ENCODE measurements at regions not wholly inside any gene's neighbourhood (a gene's known extent, or its start where the extent isn't known, plus 50 kb on each side); places are given as distances from the start of the nearest gene placed in this dataset.

DNA sequence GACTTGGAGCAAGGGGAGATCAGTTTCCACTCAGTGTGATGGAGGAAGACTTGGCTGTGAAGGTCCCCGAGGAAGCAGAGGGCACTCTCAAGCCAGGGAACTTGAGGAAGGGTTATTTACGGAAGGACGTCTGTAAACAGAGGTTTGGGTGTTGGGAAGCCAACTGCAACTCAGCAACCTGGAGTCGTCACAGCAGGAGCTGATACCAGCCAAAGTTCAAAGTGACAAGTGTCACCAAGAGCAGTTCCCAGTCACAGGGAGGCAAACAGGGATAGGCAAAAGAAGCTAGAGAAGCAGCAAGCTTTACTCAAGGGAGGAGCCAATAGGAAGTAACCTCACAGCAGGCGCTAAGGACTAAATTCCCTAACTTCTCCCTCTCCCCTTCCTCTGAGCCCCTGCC, 205.5 kb downstream of the EFNB2 start:
- no peak for TF ChIP-seq POLR2A (IDR thresholded peaks at IDR 0.05; ENCODE audit: low read depth, low read length)
- no peak for TF ChIP-seq POLR2AphosphoS5 (IDR thresholded peaks at IDR 0.05; ENCODE audit: low read depth, low read length)

Data from GM12892 (cell line).